Activated naive CD4-positive, alpha-beta T cell treated with anti-CD3 and anti-CD28 coated beads, Interleukin-2, amount 10 ng/mL, durations not matched to agents 7 days and 5 days (primary cell): ENCODE measurements at regions not wholly inside any gene's neighbourhood (a gene's known extent, or its start where the extent isn't known, plus 50 kb on each side); places are given as distances from the start of the nearest gene placed in this dataset.

Source experiments
- CTCF ChIA-PET: fragments of 350-600 bp; sonication (Branson Sonifier 250); formaldehyde crosslinking; loops from one replicate; lab custom pipeline; 2021; ENCODE audit warnings: antibody characterized with exemption; lab: Charles Lee
- DNase-seq: peaks from one replicate; pipeline ENCODE4 v3.0.0-alpha.2; 2020
- H3K27ac Mint-ChIP-seq: one replicate; pipeline ENCODE4 v1.8.0; 2021; ENCODE audit warnings: mild to moderate bottlenecking, moderate library complexity, mixed read lengths
- H3K27me3 Mint-ChIP-seq: one replicate; pipeline ENCODE4 v1.8.0; 2021; ENCODE audit warnings: mild to moderate bottlenecking, mixed read lengths
- H3K36me3 Mint-ChIP-seq: one replicate; pipeline ENCODE4 v1.8.0; 2021; ENCODE audit warnings: mixed read lengths
- H3K4me1 Mint-ChIP-seq: one replicate; pipeline ENCODE4 v1.8.0; 2021; ENCODE audit warnings: mixed read lengths
- H3K4me3 Mint-ChIP-seq: one replicate; pipeline ENCODE4 v1.8.0; 2021; ENCODE audit warnings: mild to moderate bottlenecking, moderate library complexity, mixed read lengths
- H3K9me3 Mint-ChIP-seq: one replicate; pipeline ENCODE4 v1.8.0; 2021; ENCODE audit warnings: mixed read lengths

- peak overlapping the region; percentile 5 for H3K4me3 Mint-ChIP-seq
- no peaks in the 10 kb centered on the region for H3K36me3 Mint-ChIP-seq
- CTCF ChIA-PET, result interaction anchor here (0.8 to 1.8 kb wide), 4 partner anchors 103 to 373 kb away, joined by 3 to 5 read pairs (median 4); no protein-coding TSS in a partner anchor
- no peaks in the 10 kb centered on the region for H3K9me3 Mint-ChIP-seq
- DNase-seq, result no peak
- H3K27me3 Mint-ChIP-seq, result peaks cover 24% of the 10 kb centered on the region
- H3K4me1 Mint-ChIP-seq, result peaks cover 43% of the 10 kb centered on the region
- peak overlapping the region; percentile 90 for H3K27ac Mint-ChIP-seq
Observed at GRCh38 chr17:77646046-77646430, 312.5 kb upstream of the TNRC6C start.

GRCh38 chr17:77647531-77647930, 311.0 kb upstream of the TNRC6C start:
- no peak overlapping the region for H3K4me3 Mint-ChIP-seq
- no peak overlapping the region for H3K27ac Mint-ChIP-seq
- CTCF ChIA-PET, result no interaction called here

GRCh38 chr17:77649717-77650211, 308.7 kb upstream of the TNRC6C start:
- peaks cover 13% of the 10 kb centered on the region for H3K27me3 Mint-ChIP-seq
- H3K4me3 Mint-ChIP-seq, result no peak overlapping the region
- no peak for DNase-seq
- no peak overlapping the region for H3K27ac Mint-ChIP-seq
- H3K36me3 Mint-ChIP-seq, result no peaks in the 10 kb centered on the region
- no peaks in the 10 kb centered on the region for H3K9me3 Mint-ChIP-seq
- H3K4me1 Mint-ChIP-seq, result peaks cover 34% of the 10 kb centered on the region
- CTCF ChIA-PET, result interaction anchor here (1.0 to 2.1 kb wide), 3 partner anchors 105 to 249 kb away, joined by 3 to 15 read pairs (median 3); no protein-coding TSS in a partner anchor

More at GRCh38 chr17:77647531-77647930, 311.0 kb upstream of the TNRC6C start:
- H3K4me1 Mint-ChIP-seq, result peaks cover 43% of the 10 kb centered on the region
- H3K9me3 Mint-ChIP-seq, result no peaks in the 10 kb centered on the region
- H3K27me3 Mint-ChIP-seq, result peaks cover 12% of the 10 kb centered on the region
- no peaks in the 10 kb centered on the region for H3K36me3 Mint-ChIP-seq
- DNase-seq, result no peak

GRCh38 chr17:77651988-77652387, 306.5 kb upstream of the TNRC6C start:
- CTCF ChIA-PET, result interaction anchor here (0.7 to 1.2 kb wide), 3 partner anchors 13 to 362 kb away, joined by 3 to 4 read pairs (median 4); no protein-coding TSS in a partner anchor
- Mint-ChIP-seq H3K9me3 (no peaks in the 10 kb centered on the region), H3K27me3 (peaks cover 30% of the 10 kb centered on the region), H3K27ac (no peak overlapping the region), H3K4me3 (no peak overlapping the region), H3K4me1 (peaks cover 17% of the 10 kb centered on the region), H3K36me3 (no peaks in the 10 kb centered on the region)
- DNase-seq, result no peak

- no peak for DNase-seq
- H3K9me3 Mint-ChIP-seq, result peaks cover 1% of the 10 kb centered on the region
- H3K4me1 Mint-ChIP-seq, result peaks cover 9% of the 10 kb centered on the region
- H3K36me3 Mint-ChIP-seq, result no peaks in the 10 kb centered on the region
- H3K4me3 Mint-ChIP-seq, result no peak overlapping the region
- CTCF ChIA-PET, result no interaction called here
- H3K27me3 Mint-ChIP-seq, result peaks cover 34% of the 10 kb centered on the region
- H3K27ac Mint-ChIP-seq, result no peak overlapping the region
Observed at GRCh38 chr17:77654296-77654695, 304.2 kb upstream of the TNRC6C start.

- Mint-ChIP-seq H3K9me3 (peaks cover 1% of the 10 kb centered on the region), H3K4me3 (no peak overlapping the region), H3K27ac (no peak overlapping the region), H3K27me3 (peaks cover 39% of the 10 kb centered on the region), H3K4me1 (peaks cover 4% of the 10 kb centered on the region), H3K36me3 (no peaks in the 10 kb centered on the region)
- CTCF ChIA-PET, result interaction anchor here (0.7 kb wide), 1 partner anchor 9 kb away, joined by 4 read pairs; no protein-coding TSS in a partner anchor
- DNase-seq, result no peak
Observed at GRCh38 chr17:77654850-77655249, 303.7 kb upstream of the TNRC6C start.

- CTCF ChIA-PET, result no interaction called here
- Mint-ChIP-seq H3K4me1 (peaks cover 3% of the 10 kb centered on the region), H3K36me3 (no peaks in the 10 kb centered on the region), H3K27me3 (peaks cover 46% of the 10 kb centered on the region), H3K27ac (no peak overlapping the region), H3K4me3 (no peak overlapping the region), H3K9me3 (peaks cover 1% of the 10 kb centered on the region)
- no peak for DNase-seq
Observed at GRCh38 chr17:77656054-77656453, 302.4 kb upstream of the TNRC6C start.

- no peak overlapping the region for H3K27ac Mint-ChIP-seq
- peaks cover 60% of the 10 kb centered on the region for H3K27me3 Mint-ChIP-seq
- H3K9me3 Mint-ChIP-seq, result peaks cover 1% of the 10 kb centered on the region
- DNase-seq, result no peak
- peaks cover 9% of the 10 kb centered on the region for H3K4me1 Mint-ChIP-seq
- H3K36me3 Mint-ChIP-seq, result no peaks in the 10 kb centered on the region
- CTCF ChIA-PET, result interaction anchor here (0.7 kb wide), 1 partner anchor 115 kb away, joined by 3 read pairs; no protein-coding TSS in a partner anchor
- no peak overlapping the region for H3K4me3 Mint-ChIP-seq
Observed at GRCh38 chr17:77657839-77658238, 300.7 kb upstream of the TNRC6C start.

GRCh38 chr17:77660524-77660923, 298.0 kb upstream of the TNRC6C start:
- Mint-ChIP-seq H3K36me3 (peaks cover 5% of the 10 kb centered on the region), H3K27ac (no peak overlapping the region), H3K9me3 (peaks cover 8% of the 10 kb centered on the region), H3K4me3 (no peak overlapping the region), H3K4me1 (peaks cover 26% of the 10 kb centered on the region), H3K27me3 (peaks cover 40% of the 10 kb centered on the region)
- DNase-seq, result no peak
- CTCF ChIA-PET, result no interaction called here

GRCh38 chr17:77662833-77663232, 295.7 kb upstream of the TNRC6C start:
- peaks cover 27% of the 10 kb centered on the region for H3K27me3 Mint-ChIP-seq
- H3K4me1 Mint-ChIP-seq, result peaks cover 47% of the 10 kb centered on the region
- H3K4me3 Mint-ChIP-seq, result no peak overlapping the region
- H3K9me3 Mint-ChIP-seq, result peaks cover 11% of the 10 kb centered on the region
- no peak for DNase-seq
- CTCF ChIA-PET, result interaction anchor here (1.2 to 1.6 kb wide), 2 partner anchors 8 to 119 kb away, joined by 3 to 4 read pairs; no protein-coding TSS in a partner anchor
- no peak overlapping the region for H3K27ac Mint-ChIP-seq
- H3K36me3 Mint-ChIP-seq, result peaks cover 9% of the 10 kb centered on the region

- CTCF ChIA-PET, result interaction anchor here (0.8 to 1.2 kb wide), 2 partner anchors 9 to 12 kb away, joined by 3 to 4 read pairs; no protein-coding TSS in a partner anchor
- Mint-ChIP-seq H3K36me3 (peaks cover 18% of the 10 kb centered on the region), H3K9me3 (peaks cover 18% of the 10 kb centered on the region), H3K27me3 (peaks cover 26% of the 10 kb centered on the region), H3K4me1 (peaks cover 59% of the 10 kb centered on the region), H3K27ac (peak overlapping the region; percentile 77), H3K4me3 (no peak overlapping the region)
- DNase-seq, result no peak
Observed at GRCh38 chr17:77664097-77664729, 294.3 kb upstream of the TNRC6C start.

GRCh38 chr17:77665833-77666232, 292.7 kb upstream of the TNRC6C start:
- no peak for DNase-seq
- H3K4me3 Mint-ChIP-seq, result peak overlapping the region; percentile 78
- peaks cover 27% of the 10 kb centered on the region for H3K36me3 Mint-ChIP-seq
- H3K27ac Mint-ChIP-seq, result peak overlapping the region; percentile 99
- H3K9me3 Mint-ChIP-seq, result peaks cover 22% of the 10 kb centered on the region
- CTCF ChIA-PET, result no interaction called here
- H3K27me3 Mint-ChIP-seq, result peaks cover 15% of the 10 kb centered on the region
- peaks cover 63% of the 10 kb centered on the region for H3K4me1 Mint-ChIP-seq

GRCh38 chr17:77666462-77666861, 292.0 kb upstream of the TNRC6C start:
- Mint-ChIP-seq H3K4me3 (peak overlapping the region; percentile 78), H3K27me3 (peaks cover 10% of the 10 kb centered on the region), H3K36me3 (peaks cover 30% of the 10 kb centered on the region), H3K9me3 (peaks cover 22% of the 10 kb centered on the region), H3K4me1 (peaks cover 64% of the 10 kb centered on the region), H3K27ac (peak overlapping the region; percentile 99)
- CTCF ChIA-PET, result interaction anchor here (1.1 to 1.4 kb wide), 2 partner anchors 21 to 55 kb away, joined by 3 to 6 read pairs; no protein-coding TSS in a partner anchor
- peak; percentile 50 for DNase-seq

GRCh38 chr17:77666881-77667395, 291.6 kb upstream of the TNRC6C start:
- peak; percentile 94 for DNase-seq
- peak overlapping the region; percentile 99 for H3K27ac Mint-ChIP-seq
- CTCF ChIA-PET, result interaction anchor here (0.5 to 1.4 kb wide), 4 partner anchors 22 to 347 kb away, joined by 3 to 6 read pairs (median 3); no protein-coding TSS in a partner anchor
- peaks cover 22% of the 10 kb centered on the region for H3K9me3 Mint-ChIP-seq
- H3K27me3 Mint-ChIP-seq, result peaks cover 6% of the 10 kb centered on the region
- H3K4me1 Mint-ChIP-seq, result peaks cover 68% of the 10 kb centered on the region
- H3K36me3 Mint-ChIP-seq, result peaks cover 34% of the 10 kb centered on the region
- H3K4me3 Mint-ChIP-seq, result peak overlapping the region; percentile 78
